ENCODE measurements at regions not wholly inside any gene's neighbourhood (a gene's known extent, or its start where the extent isn't known, plus 50 kb on each side); places are given as distances from the start of the nearest gene placed in this dataset.
"Not testable (repeated sequence)": the region's sequence is repeated elsewhere in the genome, so short reads cannot be mapped to it uniquely, and the experiment has no call there.

- in situ Hi-C loops (cut with HindIII; ENCODE audit: low sequenced_read_pairs) = no loop called here
Observed at GRCh38 chr9:78932849-78933627, 636.1 kb downstream of the PSAT1 start.

GRCh38 chr9:78934880-78935279 lies 636.9 kb upstream of the TLE4 start:
- in situ Hi-C loops (cut with HindIII; ENCODE audit: low sequenced_read_pairs) = no loop called here

- in situ Hi-C loops (cut with HindIII; ENCODE audit: low sequenced_read_pairs) = no loop called here
Observed at GRCh38 chr9:78938821-78939220, 632.9 kb upstream of the TLE4 start.

- in situ Hi-C loops (cut with HindIII; ENCODE audit: low sequenced_read_pairs) = no loop called here
Observed at GRCh38 chr9:78939311-78940065, 632.3 kb upstream of the TLE4 start.

GRCh38 chr9:78940121-78940855 lies 631.5 kb upstream of the TLE4 start:
- in situ Hi-C loops (cut with HindIII; ENCODE audit: low sequenced_read_pairs) = no loop called here

- in situ Hi-C loops (cut with HindIII; ENCODE audit: low sequenced_read_pairs) = no loop called here
Observed at GRCh38 chr9:78954286-78954685, 617.5 kb upstream of the TLE4 start.

GRCh38 chr9:78958892-78959291 lies 612.9 kb upstream of the TLE4 start:
- in situ Hi-C loops (cut with HindIII; ENCODE audit: low sequenced_read_pairs) = no loop called here

- in situ Hi-C loops (cut with HindIII; ENCODE audit: low sequenced_read_pairs) = no loop called here
Observed at GRCh38 chr9:78962156-78962555, 609.6 kb upstream of the TLE4 start.

- in situ Hi-C loops (cut with HindIII; ENCODE audit: low sequenced_read_pairs) = no loop called here
Observed at GRCh38 chr9:78963911-78964310, 607.9 kb upstream of the TLE4 start.

- in situ Hi-C loops (cut with HindIII; ENCODE audit: low sequenced_read_pairs) = no loop called here
Observed at GRCh38 chr9:78967596-78968217, 604.1 kb upstream of the TLE4 start.

- in situ Hi-C loops (cut with HindIII; ENCODE audit: low sequenced_read_pairs) = no loop called here
Observed at GRCh38 chr9:78970375-78970774, 601.4 kb upstream of the TLE4 start.

GRCh38 chr9:78971540-78971939 lies 600.2 kb upstream of the TLE4 start:
- in situ Hi-C loops (cut with HindIII; ENCODE audit: low sequenced_read_pairs) = no loop called here

GRCh38 chr9:78972303-78972999 lies 599.3 kb upstream of the TLE4 start:
- in situ Hi-C loops (cut with HindIII; ENCODE audit: low sequenced_read_pairs) = no loop called here

GRCh38 chr9:78973907-78974306 lies 597.9 kb upstream of the TLE4 start:
- in situ Hi-C loops (cut with HindIII; ENCODE audit: low sequenced_read_pairs) = no loop called here

GRCh38 chr9:78982849-78983248 lies 588.9 kb upstream of the TLE4 start:
- in situ Hi-C loops (cut with HindIII; ENCODE audit: low sequenced_read_pairs) = no loop called here

GRCh38 chr9:78985084-78985738 lies 586.6 kb upstream of the TLE4 start:
- in situ Hi-C loops (cut with HindIII; ENCODE audit: low sequenced_read_pairs) = no loop called here

GRCh38 chr9:78986446-78986845 lies 585.3 kb upstream of the TLE4 start:
- in situ Hi-C loops (cut with HindIII; ENCODE audit: low sequenced_read_pairs) = no loop called here

GRCh38 chr9:78989031-78989658 lies 582.6 kb upstream of the TLE4 start:
- in situ Hi-C loops (cut with HindIII; ENCODE audit: low sequenced_read_pairs) = no loop called here

- in situ Hi-C loops (cut with HindIII; ENCODE audit: low sequenced_read_pairs) = no loop called here
Observed at GRCh38 chr9:78994471-78994870, 577.3 kb upstream of the TLE4 start.

- in situ Hi-C loops (cut with HindIII; ENCODE audit: low sequenced_read_pairs) = not testable (repeated sequence)
Observed at GRCh38 chr9:78994974-78995373, 576.8 kb upstream of the TLE4 start.
